HL-60 (cell line): ENCODE measurements at regions not wholly inside any gene's neighbourhood (a gene's known extent, or its start where the extent isn't known, plus 50 kb on each side); places are given as distances from the start of the nearest gene placed in this dataset.

Experiments used
- DNase-seq, 2 experiments: peaks; one replicate each; pipeline ENCODE4 v3.0.0-alpha.2; 2010 to 2020; ENCODE audit warnings: low read depth in 1 of 2, low spot score in 1 of 2
- H3K27ac ChIP-seq: fragments of 250-450 bp; sonication (Bioruptor Pico); replicated peaks from 2 replicates; pipeline ENCODE4 v1.5.1; 2020; ENCODE audit warnings: mild to moderate bottlenecking, moderate library complexity
- H3K27me3 ChIP-seq: fragments of 250-450 bp; sonication (Bioruptor Pico); 2 replicates; pipeline ENCODE4 v1.5.1; 2021; ENCODE audit warnings: mild to moderate bottlenecking, moderate library complexity; ENCODE audit not compliant: insufficient read depth, poor library complexity, severe bottlenecking
- H3K4me3 ChIP-seq: replicated peaks from 2 replicates; pipeline ENCODE4 v1.5.1; 2011; ENCODE audit warnings: mild to moderate bottlenecking, control low read depth, low read length; ENCODE audit not compliant: insufficient read depth
- GABPA ChIP-seq: IDR thresholded peaks from 2 replicates; pipeline ENCODE4 v1.6.1; 2012; ENCODE audit warnings: low read depth
- POLR2AphosphoS5 ChIP-seq: IDR thresholded peaks from 2 replicates; pipeline ENCODE4 v1.6.1; 2012; ENCODE audit warnings: low read depth
- SPI1 ChIP-seq: IDR thresholded peaks from 2 replicates; pipeline ENCODE4 v1.6.1; 2012; ENCODE audit warnings: low read depth, mild to moderate bottlenecking, borderline replicate concordance
- TF ChIP-seq, protein P1 (sequence below): IDR thresholded peaks from 2 replicates; pipeline ENCODE4 v1.6.1; 2012; ENCODE audit warnings: low read depth; ENCODE audit not compliant: insufficient replicate concordance
- TF ChIP-seq, protein P2 (sequence below): IDR thresholded peaks from one replicate; pipeline ENCODE4 v1.5.1; 2011; ENCODE audit warnings: low read length, control low read depth, inconsistent platforms; ENCODE audit not compliant: insufficient read depth

DNA sequence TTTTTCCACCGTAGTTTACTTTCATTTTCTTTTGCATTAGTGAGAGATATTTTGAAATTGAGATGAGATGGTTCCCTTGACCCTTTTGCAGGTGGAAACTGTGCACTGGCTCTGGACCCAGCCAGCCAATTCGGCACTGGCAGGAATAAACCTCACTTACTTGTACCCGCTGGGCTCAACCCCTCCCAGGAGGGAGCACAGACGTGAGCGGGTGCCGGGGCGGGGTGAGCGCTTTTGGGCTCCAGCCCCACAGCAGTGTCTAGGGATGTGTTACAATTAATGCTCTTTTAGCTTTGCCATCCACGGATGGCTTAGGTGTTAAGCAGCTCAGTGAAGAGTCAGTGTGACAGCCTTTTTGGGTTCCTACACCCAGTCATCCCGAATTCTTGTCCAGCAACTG, 766.1 kb upstream of the CHD1 start:
- DNase-seq: no peak
- H3K4me3 ChIP-seq: no peak overlapping the region
- TF ChIP-seq, protein P1, sequence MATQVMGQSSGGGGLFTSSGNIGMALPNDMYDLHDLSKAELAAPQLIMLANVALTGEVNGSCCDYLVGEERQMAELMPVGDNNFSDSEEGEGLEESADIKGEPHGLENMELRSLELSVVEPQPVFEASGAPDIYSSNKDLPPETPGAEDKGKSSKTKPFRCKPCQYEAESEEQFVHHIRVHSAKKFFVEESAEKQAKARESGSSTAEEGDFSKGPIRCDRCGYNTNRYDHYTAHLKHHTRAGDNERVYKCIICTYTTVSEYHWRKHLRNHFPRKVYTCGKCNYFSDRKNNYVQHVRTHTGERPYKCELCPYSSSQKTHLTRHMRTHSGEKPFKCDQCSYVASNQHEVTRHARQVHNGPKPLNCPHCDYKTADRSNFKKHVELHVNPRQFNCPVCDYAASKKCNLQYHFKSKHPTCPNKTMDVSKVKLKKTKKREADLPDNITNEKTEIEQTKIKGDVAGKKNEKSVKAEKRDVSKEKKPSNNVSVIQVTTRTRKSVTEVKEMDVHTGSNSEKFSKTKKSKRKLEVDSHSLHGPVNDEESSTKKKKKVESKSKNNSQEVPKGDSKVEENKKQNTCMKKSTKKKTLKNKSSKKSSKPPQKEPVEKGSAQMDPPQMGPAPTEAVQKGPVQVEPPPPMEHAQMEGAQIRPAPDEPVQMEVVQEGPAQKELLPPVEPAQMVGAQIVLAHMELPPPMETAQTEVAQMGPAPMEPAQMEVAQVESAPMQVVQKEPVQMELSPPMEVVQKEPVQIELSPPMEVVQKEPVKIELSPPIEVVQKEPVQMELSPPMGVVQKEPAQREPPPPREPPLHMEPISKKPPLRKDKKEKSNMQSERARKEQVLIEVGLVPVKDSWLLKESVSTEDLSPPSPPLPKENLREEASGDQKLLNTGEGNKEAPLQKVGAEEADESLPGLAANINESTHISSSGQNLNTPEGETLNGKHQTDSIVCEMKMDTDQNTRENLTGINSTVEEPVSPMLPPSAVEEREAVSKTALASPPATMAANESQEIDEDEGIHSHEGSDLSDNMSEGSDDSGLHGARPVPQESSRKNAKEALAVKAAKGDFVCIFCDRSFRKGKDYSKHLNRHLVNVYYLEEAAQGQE: no peak
- TF ChIP-seq POLR2AphosphoS5 (no peak), GABPA (no peak), SPI1 (no peak)
- TF ChIP-seq, protein P2, sequence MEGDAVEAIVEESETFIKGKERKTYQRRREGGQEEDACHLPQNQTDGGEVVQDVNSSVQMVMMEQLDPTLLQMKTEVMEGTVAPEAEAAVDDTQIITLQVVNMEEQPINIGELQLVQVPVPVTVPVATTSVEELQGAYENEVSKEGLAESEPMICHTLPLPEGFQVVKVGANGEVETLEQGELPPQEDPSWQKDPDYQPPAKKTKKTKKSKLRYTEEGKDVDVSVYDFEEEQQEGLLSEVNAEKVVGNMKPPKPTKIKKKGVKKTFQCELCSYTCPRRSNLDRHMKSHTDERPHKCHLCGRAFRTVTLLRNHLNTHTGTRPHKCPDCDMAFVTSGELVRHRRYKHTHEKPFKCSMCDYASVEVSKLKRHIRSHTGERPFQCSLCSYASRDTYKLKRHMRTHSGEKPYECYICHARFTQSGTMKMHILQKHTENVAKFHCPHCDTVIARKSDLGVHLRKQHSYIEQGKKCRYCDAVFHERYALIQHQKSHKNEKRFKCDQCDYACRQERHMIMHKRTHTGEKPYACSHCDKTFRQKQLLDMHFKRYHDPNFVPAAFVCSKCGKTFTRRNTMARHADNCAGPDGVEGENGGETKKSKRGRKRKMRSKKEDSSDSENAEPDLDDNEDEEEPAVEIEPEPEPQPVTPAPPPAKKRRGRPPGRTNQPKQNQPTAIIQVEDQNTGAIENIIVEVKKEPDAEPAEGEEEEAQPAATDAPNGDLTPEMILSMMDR: no peak
- H3K27me3 ChIP-seq: no peaks in the 10 kb centered on the region
- H3K27ac ChIP-seq: no peak overlapping the region

DNA sequence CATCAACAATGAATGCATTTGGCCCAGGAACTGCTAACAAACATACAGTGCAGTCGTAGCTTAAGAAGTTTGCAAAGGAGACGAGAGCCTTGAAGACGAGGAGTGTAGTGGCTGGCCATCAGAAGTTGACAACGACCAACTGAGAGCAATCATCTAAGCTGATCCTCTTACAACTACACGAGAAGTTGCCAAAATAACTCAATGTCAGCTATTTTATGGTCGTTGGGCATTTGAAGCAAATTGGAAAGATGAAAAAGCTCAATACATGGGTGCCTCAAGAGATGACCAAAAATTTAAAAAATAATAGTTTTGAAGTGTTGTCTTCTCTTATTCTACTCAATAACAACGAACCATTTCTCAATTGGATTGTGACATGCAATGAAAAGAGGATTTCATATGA, 757.7 kb upstream of the CHD1 start:
- no peak for TF ChIP-seq SPI1
- TF ChIP-seq, protein P2: no peak
- TF ChIP-seq GABPA: no peak
- TF ChIP-seq, protein P1: no peak
- no peak for DNase-seq
- Histone ChIP-seq H3K4me3 (no peak overlapping the region), H3K27ac (no peak overlapping the region), H3K27me3 (no peaks in the 10 kb centered on the region)

DNA sequence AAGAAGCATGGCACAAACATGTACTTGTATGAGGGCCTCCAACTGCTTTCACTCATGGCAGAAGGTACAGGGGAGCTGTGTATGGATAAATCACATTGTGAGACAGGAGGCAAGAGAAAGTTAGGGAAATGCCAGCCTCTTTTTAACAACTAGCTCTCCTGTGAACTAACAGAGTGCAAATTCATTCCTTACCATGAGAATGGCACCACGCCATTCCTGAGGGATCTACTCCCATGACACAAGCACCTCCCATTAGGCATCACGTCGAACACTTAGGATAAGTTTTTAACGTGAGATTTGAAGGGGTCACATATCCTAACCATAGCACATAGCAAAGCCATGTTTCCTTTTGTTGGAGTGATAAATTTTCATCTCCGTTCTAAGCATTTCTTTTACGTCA, 747.2 kb upstream of the CHD1 start:
- TF ChIP-seq SPI1: no peak
- no peak for TF ChIP-seq POLR2AphosphoS5
- no peak for TF ChIP-seq GABPA
- TF ChIP-seq, protein P2: no peak
- TF ChIP-seq, protein P1: no peak
- Histone ChIP-seq H3K4me3 (no peak overlapping the region), H3K27ac (no peak overlapping the region), H3K27me3 (no peaks in the 10 kb centered on the region)
- no peak for DNase-seq
